ENCODE measurements at regions not wholly inside any gene's neighbourhood (a gene's known extent, or its start where the extent isn't known, plus 50 kb on each side); places are given as distances from the start of the nearest gene placed in this dataset.

DNA sequence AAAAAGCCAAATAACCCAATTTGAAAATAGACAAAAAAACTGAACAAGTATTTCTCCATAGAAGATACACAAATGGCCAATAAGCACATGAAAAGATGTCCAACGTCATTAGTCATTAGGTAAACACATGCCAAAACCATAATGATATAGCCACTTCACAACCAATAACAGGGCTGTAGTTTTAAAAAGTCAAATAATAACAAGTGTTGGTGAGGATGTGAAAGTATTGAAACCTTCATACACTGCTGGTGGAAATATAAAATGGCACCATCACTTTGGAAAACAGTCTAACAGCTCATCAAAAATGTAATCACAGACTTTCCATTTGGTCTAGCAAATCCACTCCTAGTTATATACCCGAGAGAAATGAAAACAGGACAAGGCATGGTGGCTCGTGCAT lies 144.2 kb upstream of the CYP1B1 start:
- no peaks in the 10 kb centered on the region for H3K9me3 ChIP-seq (ENCODE audit: control insufficient read depth, low read depth, low read length)
- no peaks in the 10 kb centered on the region for H3K27me3 ChIP-seq (ENCODE audit: control insufficient read depth, insufficient read depth, low read length)
- peaks cover 10% of the 10 kb centered on the region for H3K4me1 ChIP-seq (ENCODE audit: control insufficient read depth, low read depth, low read length)
- H3K4me3 ChIP-seq (ENCODE audit: low read length): no peak overlapping the region
- no peak overlapping the region for H3K27ac ChIP-seq (ENCODE audit: low read length)
- H3K36me3 ChIP-seq (ENCODE audit: control insufficient read depth, low read depth, low read length): no peaks in the 10 kb centered on the region
- no peak overlapping the region for H3K9ac ChIP-seq (ENCODE audit: low read length)

DNA sequence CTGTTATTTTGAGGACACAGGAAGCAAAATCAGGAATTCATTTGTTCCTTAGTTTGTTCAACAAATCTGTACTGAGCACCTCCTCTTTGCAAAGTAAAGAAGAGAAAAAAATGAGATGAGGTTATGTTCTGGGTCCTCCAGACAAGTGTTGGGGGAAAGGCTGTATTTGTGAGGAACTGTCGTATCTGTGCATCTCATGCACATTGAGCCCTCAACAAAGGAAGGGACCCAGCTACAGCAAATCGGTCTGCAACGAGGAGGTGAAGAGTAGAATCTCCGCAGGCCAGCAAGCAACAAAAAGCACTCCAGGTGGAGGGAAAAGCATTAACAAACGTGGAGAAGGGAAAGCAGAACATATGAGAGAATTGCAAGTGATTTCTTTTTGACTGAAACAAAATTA lies 143.0 kb upstream of the CYP1B1 start:
- Histone ChIP-seq H3K4me3 (ENCODE audit: low read length) (no peak overlapping the region), H3K4me1 (ENCODE audit: control insufficient read depth, low read depth, low read length) (no peaks in the 10 kb centered on the region), H3K27ac (ENCODE audit: low read length) (no peak overlapping the region), H3K36me3 (ENCODE audit: control insufficient read depth, low read depth, low read length) (no peaks in the 10 kb centered on the region), H3K27me3 (ENCODE audit: control insufficient read depth, insufficient read depth, low read length) (no peaks in the 10 kb centered on the region), H3K9ac (ENCODE audit: low read length) (no peak overlapping the region), H3K9me3 (ENCODE audit: control insufficient read depth, low read depth, low read length) (no peaks in the 10 kb centered on the region)

DNA sequence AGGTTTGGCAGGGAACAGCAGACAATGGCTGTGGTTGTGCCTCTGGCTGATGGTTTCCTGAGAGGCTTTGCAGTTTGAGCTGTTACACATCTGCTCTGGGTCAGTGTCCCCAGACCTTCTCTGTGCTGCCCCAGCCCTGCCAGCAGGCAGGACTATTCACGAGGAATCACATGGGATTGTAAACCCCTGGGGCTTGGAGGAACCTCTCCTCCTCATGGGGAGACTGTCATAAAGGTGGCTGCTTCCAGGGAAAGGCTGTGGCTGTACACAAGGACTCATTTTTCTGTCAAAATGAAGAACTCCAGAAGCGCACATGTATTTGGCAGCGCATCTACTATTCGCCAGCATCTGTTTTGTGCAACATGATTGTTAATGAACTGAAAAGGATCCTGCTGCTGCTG lies 142.6 kb upstream of the CYP1B1 start:
- Histone ChIP-seq H3K4me3 (ENCODE audit: low read length) (no peak overlapping the region), H3K36me3 (ENCODE audit: control insufficient read depth, low read depth, low read length) (no peaks in the 10 kb centered on the region), H3K9me3 (ENCODE audit: control insufficient read depth, low read depth, low read length) (no peaks in the 10 kb centered on the region), H3K4me1 (ENCODE audit: control insufficient read depth, low read depth, low read length) (no peaks in the 10 kb centered on the region), H3K27ac (ENCODE audit: low read length) (no peak overlapping the region), H3K27me3 (ENCODE audit: control insufficient read depth, insufficient read depth, low read length) (no peaks in the 10 kb centered on the region), H3K9ac (ENCODE audit: low read length) (no peak overlapping the region)

DNA sequence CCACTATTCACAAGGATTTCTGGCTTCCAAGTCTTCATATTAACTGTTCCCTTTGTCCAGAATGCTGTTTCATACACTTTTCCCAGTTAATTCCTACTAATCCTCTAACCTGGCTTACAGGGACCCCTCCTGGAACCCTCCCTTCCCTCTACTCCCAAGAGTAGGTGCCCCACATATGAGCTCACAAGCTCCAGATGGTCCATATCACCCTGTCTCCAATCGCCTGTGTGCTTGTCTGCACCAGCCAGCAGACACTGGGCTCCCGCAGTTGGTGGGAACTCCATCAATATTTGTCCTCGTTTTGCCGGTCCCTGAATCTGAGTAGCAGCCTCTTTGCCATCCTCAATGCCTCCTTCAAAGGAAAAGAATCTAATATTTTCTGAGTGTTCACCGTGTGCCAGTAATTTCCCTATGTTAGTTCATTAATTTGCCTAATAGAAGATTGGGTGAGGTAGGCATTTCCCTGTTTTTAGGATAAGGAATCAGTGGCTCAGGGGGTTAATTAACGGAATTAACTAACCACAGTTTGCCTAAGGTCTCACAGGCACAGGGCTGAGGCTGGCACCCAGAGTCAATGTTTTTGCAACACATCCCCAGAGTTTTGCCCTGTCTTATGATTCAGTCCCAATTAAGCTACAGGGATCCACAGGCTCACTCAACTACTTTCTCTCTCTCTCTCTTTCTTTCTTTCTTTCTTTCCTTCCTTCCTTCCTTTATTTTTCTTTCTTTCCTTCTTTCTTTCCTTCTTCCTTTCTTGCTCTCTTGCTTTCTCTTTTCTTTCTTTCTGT lies 141.6 kb upstream of the CYP1B1 start:
- no peak overlapping the region for H3K4me3 ChIP-seq (ENCODE audit: low read length)
- H3K27me3 ChIP-seq (ENCODE audit: control insufficient read depth, insufficient read depth, low read length): no peaks in the 10 kb centered on the region
- H3K36me3 ChIP-seq (ENCODE audit: control insufficient read depth, low read depth, low read length): no peaks in the 10 kb centered on the region
- H3K9ac ChIP-seq (ENCODE audit: low read length): no peak overlapping the region
- H3K27ac ChIP-seq (ENCODE audit: low read length): no peak overlapping the region
- H3K4me1 ChIP-seq (ENCODE audit: control insufficient read depth, low read depth, low read length): no peaks in the 10 kb centered on the region
- H3K9me3 ChIP-seq (ENCODE audit: control insufficient read depth, low read depth, low read length): no peaks in the 10 kb centered on the region

DNA sequence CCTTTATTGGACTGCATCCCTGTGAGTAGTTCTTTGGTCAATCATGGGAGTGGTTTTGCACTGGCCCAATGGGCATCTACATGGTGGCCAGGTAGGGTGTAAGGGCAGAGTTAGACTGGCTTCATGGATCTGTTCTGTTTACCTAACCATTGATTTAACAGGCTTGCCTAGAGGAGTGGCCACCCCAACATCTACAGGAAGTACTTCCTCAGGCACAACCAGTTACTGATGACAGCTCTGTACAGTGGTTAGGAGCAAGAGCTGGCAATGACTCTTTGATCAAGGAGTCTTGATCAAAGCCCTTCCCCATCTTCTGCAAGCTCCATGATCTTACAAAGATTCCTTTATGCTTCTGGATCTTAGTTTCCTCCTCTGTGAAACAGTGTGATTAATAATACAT lies 140.9 kb upstream of the CYP1B1 start:
- no peak overlapping the region for H3K9ac ChIP-seq (ENCODE audit: low read length)
- no peaks in the 10 kb centered on the region for H3K36me3 ChIP-seq (ENCODE audit: control insufficient read depth, low read depth, low read length)
- no peaks in the 10 kb centered on the region for H3K4me1 ChIP-seq (ENCODE audit: control insufficient read depth, low read depth, low read length)
- no peaks in the 10 kb centered on the region for H3K27me3 ChIP-seq (ENCODE audit: control insufficient read depth, insufficient read depth, low read length)
- no peaks in the 10 kb centered on the region for H3K9me3 ChIP-seq (ENCODE audit: control insufficient read depth, low read depth, low read length)
- H3K27ac ChIP-seq (ENCODE audit: low read length): no peak overlapping the region
- H3K4me3 ChIP-seq (ENCODE audit: low read length): no peak overlapping the region

DNA sequence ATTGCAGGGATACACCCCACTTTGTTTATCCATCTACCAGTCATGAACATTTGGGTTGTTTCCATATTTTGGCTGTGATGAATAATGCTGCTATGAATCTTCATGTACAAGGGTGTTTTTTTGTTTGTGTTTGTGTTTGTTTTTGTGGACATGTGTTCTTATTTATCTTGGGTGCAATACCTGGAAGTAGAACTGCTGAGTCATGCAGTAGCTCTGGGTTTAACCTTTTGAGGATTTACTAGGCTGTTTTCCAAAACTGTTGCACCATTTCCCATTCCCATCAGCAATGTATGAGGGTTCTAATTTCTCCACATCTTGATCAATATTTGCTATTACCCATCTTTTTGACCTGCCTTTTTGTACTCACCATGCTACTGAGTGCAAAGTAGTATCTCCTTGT lies 140.0 kb upstream of the CYP1B1 start:
- H3K9me3 ChIP-seq (ENCODE audit: control insufficient read depth, low read depth, low read length): no peaks in the 10 kb centered on the region
- H3K4me1 ChIP-seq (ENCODE audit: control insufficient read depth, low read depth, low read length): no peaks in the 10 kb centered on the region
- no peak overlapping the region for H3K4me3 ChIP-seq (ENCODE audit: low read length)
- no peak overlapping the region for H3K9ac ChIP-seq (ENCODE audit: low read length)
- no peaks in the 10 kb centered on the region for H3K36me3 ChIP-seq (ENCODE audit: control insufficient read depth, low read depth, low read length)
- H3K27me3 ChIP-seq (ENCODE audit: control insufficient read depth, insufficient read depth, low read length): no peaks in the 10 kb centered on the region
- no peak overlapping the region for H3K27ac ChIP-seq (ENCODE audit: low read length)

DNA sequence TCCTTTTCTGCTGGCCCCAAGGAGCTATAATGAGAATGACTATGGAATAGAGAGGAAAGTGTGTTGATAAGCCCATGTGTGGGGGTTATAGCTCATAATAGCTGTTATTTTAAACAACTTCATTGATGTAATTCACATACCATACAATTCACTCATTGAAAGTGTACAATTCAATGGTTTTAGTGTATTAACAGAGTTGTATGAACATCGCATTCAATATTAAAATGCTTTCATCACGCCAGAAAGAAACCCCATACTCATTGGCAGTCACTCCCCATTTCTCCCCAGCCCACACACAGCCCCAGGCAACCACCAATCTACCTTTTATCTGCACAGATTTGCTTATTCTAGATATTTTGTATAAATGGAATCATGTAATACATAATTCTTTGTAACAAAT lies 139.6 kb upstream of the CYP1B1 start:
- Histone ChIP-seq H3K27me3 (ENCODE audit: control insufficient read depth, insufficient read depth, low read length) (no peaks in the 10 kb centered on the region), H3K4me1 (ENCODE audit: control insufficient read depth, low read depth, low read length) (no peaks in the 10 kb centered on the region), H3K9me3 (ENCODE audit: control insufficient read depth, low read depth, low read length) (no peaks in the 10 kb centered on the region), H3K4me3 (ENCODE audit: low read length) (no peak overlapping the region), H3K27ac (ENCODE audit: low read length) (no peak overlapping the region), H3K9ac (ENCODE audit: low read length) (no peak overlapping the region), H3K36me3 (ENCODE audit: control insufficient read depth, low read depth, low read length) (no peaks in the 10 kb centered on the region)

DNA sequence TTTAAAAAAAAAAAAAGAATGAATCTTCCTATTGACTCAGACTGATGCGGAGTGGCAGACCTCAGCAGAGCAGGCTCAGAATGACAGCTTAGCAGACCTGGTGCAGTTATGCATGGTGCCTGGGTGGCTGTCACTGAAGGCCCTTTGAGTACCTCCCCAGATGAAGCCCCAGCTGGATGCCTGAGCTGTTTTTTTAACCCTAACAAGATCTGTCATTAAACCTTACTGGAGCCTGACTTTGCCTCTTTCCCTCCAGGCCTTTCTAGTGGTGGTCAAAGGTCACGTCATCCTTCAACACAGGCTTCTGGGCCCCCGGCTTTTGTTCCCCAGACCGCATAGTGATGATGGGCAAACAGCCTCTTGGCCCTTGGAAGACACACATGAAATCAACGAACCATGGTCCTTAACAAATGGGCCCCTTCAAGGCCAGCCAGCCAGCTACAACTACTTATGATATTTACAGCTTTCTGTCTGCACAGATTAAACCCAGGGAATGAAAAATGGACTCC lies 138.3 kb upstream of the CYP1B1 start:
- no peaks in the 10 kb centered on the region for H3K27me3 ChIP-seq (ENCODE audit: control insufficient read depth, insufficient read depth, low read length)
- no peak overlapping the region for H3K27ac ChIP-seq (ENCODE audit: low read length)
- no peak overlapping the region for H3K4me3 ChIP-seq (ENCODE audit: low read length)
- no peaks in the 10 kb centered on the region for H3K36me3 ChIP-seq (ENCODE audit: control insufficient read depth, low read depth, low read length)
- H3K9ac ChIP-seq (ENCODE audit: low read length): no peak overlapping the region
- no peaks in the 10 kb centered on the region for H3K9me3 ChIP-seq (ENCODE audit: control insufficient read depth, low read depth, low read length)
- no peaks in the 10 kb centered on the region for H3K4me1 ChIP-seq (ENCODE audit: control insufficient read depth, low read depth, low read length)

DNA sequence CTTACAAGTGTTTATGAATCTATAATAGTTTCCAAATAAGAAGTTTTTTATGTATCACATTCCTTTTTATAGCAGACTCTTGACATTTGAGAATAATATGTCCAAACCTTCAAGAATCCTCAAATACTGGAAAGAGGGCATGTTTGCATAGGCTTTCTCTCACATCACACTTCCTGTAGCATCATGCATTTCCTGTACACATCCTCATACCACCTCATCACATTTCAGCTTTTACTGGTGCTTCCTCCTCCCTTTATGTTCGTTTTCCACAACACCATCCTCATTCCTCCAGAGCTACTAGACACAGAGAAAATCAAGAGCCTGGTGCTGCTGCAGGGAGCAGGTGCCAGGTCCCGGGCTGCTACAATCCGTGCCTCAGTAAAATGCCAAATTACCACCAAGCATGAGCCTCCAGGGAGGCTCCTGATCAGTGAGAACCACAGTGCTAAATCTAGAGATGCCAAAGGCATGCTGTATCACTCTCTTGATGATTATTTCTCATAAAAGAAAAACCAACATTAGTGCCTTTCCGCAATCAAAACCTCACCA lies 137.7 kb upstream of the CYP1B1 start:
- H3K9me3 ChIP-seq (ENCODE audit: control insufficient read depth, low read depth, low read length): no peaks in the 10 kb centered on the region
- no peaks in the 10 kb centered on the region for H3K27me3 ChIP-seq (ENCODE audit: control insufficient read depth, insufficient read depth, low read length)
- H3K27ac ChIP-seq (ENCODE audit: low read length): no peak overlapping the region
- no peaks in the 10 kb centered on the region for H3K36me3 ChIP-seq (ENCODE audit: control insufficient read depth, low read depth, low read length)
- H3K4me1 ChIP-seq (ENCODE audit: control insufficient read depth, low read depth, low read length): no peaks in the 10 kb centered on the region
- no peak overlapping the region for H3K9ac ChIP-seq (ENCODE audit: low read length)
- H3K4me3 ChIP-seq (ENCODE audit: low read length): no peak overlapping the region

DNA sequence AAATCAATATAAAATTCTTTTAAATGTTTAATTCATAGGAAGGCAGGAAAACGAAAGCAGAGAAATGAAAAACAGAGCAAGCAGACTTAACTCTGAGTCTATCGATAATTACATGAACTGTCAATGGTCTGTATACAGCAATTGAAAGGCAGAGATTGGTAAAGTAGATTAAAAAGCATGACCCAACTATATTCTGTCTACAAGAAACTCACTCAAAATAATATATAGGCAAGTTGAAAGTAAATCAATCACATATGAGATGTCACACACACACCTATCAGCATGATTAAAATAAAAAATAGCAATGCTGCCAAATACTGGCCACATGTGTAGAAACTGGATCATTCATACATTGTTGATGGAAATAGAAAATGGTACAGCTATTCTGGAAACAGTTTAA lies 136.4 kb upstream of the CYP1B1 start:
- H3K9me3 ChIP-seq (ENCODE audit: control insufficient read depth, low read depth, low read length): no peaks in the 10 kb centered on the region
- H3K27ac ChIP-seq (ENCODE audit: low read length): no peak overlapping the region
- H3K4me3 ChIP-seq (ENCODE audit: low read length): no peak overlapping the region
- no peaks in the 10 kb centered on the region for H3K36me3 ChIP-seq (ENCODE audit: control insufficient read depth, low read depth, low read length)
- H3K27me3 ChIP-seq (ENCODE audit: control insufficient read depth, insufficient read depth, low read length): no peaks in the 10 kb centered on the region
- no peaks in the 10 kb centered on the region for H3K4me1 ChIP-seq (ENCODE audit: control insufficient read depth, low read depth, low read length)
- H3K9ac ChIP-seq (ENCODE audit: low read length): no peak overlapping the region

DNA sequence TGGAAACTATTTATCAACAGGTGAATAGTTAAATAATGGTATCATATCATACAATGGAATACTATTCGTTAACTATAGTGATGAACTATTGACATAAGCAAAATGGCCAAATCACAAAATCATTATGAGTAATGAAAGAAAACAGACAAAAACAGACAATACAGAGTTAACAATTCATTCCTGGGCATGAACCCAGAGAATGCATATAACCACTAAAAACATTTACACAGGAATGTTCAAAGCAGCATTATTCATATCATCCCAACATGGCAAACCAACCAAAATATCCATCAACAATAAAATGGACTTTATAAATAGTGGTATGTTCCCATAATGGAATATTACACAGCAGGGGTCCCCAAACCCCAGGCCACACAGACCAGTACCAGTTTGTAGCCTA lies 131.2 kb upstream of the CYP1B1 start:
- no peaks in the 10 kb centered on the region for H3K36me3 ChIP-seq (ENCODE audit: control insufficient read depth, low read depth, low read length)
- no peaks in the 10 kb centered on the region for H3K27me3 ChIP-seq (ENCODE audit: control insufficient read depth, insufficient read depth, low read length)
- no peaks in the 10 kb centered on the region for H3K4me1 ChIP-seq (ENCODE audit: control insufficient read depth, low read depth, low read length)
- H3K9ac ChIP-seq (ENCODE audit: low read length): no peak overlapping the region
- H3K9me3 ChIP-seq (ENCODE audit: control insufficient read depth, low read depth, low read length): no peaks in the 10 kb centered on the region
- H3K27ac ChIP-seq (ENCODE audit: low read length): no peak overlapping the region
- no peak overlapping the region for H3K4me3 ChIP-seq (ENCODE audit: low read length)

DNA sequence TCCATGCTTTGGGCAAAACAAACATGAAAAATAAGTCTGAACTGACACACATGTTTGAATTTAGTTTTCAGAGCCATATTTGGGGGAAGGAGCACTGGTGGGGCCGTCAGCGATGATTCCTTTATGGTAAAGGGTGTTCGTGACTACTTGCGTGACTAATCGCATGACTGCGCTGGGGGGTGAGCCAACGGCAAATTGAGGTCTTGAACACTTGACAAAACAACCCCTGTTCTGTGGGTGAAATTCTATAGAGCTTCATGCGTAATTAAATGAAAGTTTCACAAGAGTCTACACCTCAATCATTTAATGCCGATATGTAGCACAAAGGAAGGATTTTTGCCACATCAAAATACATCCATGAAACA lies 127.5 kb upstream of the CYP1B1 start:
- Histone ChIP-seq H3K27me3 (ENCODE audit: control insufficient read depth, insufficient read depth, low read length) (no peaks in the 10 kb centered on the region), H3K4me3 (ENCODE audit: low read length) (no peak overlapping the region), H3K9me3 (ENCODE audit: control insufficient read depth, low read depth, low read length) (no peaks in the 10 kb centered on the region), H3K4me1 (ENCODE audit: control insufficient read depth, low read depth, low read length) (no peaks in the 10 kb centered on the region), H3K9ac (ENCODE audit: low read length) (no peak overlapping the region), H3K36me3 (ENCODE audit: control insufficient read depth, low read depth, low read length) (no peaks in the 10 kb centered on the region), H3K27ac (ENCODE audit: low read length) (no peak overlapping the region)

Data from iPS-18a (cell line).